SK-N-SH (cell line): ENCODE measurements at regions not wholly inside any gene's neighbourhood (a gene's known extent, or its start where the extent isn't known, plus 50 kb on each side); places are given as distances from the start of the nearest gene placed in this dataset.

ENCODE experiments used
- CTCF ChIA-PET: fragments of 300-600, 350-600 bp; formaldehyde crosslinking; extraction: SDS; loops from one replicate; lab custom pipeline; 2021; lab: Yijun Ruan, JAX
- POLR2A ChIA-PET: fragments of 350-600 bp; sonication (Branson Sonifier 250); formaldehyde crosslinking; extraction: SDS; loops from one replicate; lab custom pipeline; 2020; ENCODE audit warnings: antibody characterized with exemption, inconsistent platforms; lab: Yijun Ruan, JAX
- DNase-seq: peaks from one replicate; pipeline ENCODE4 v3.0.0; 2012
- H2AFZ ChIP-seq: fragments of 200-600 bp; sonication (generic); 2 replicates; pipeline ENCODE4 v1.8.1; 2016; ENCODE audit warnings: antibody characterized with exemption, mild to moderate bottlenecking, low read depth
- H3F3A ChIP-seq: fragments of 200-600 bp; sonication (generic); replicated peaks from 2 replicates; pipeline ENCODE3; 2016; ENCODE audit warnings: antibody characterized with exemption, mild to moderate bottlenecking; ENCODE audit not compliant: insufficient read depth
- H3K27ac ChIP-seq, 2 experiments: fragments of 200-500 bp in 1 of 2; fragments of 200-600 bp in 1 of 2; sonication (Bioruptor generic) in 1 of 2; sonication (generic), shearing (Covaris generic) in 1 of 2; 2 replicates each; pipeline versions ENCODE4 v1.5.1 to v1.6.1; 2014 to 2016; ENCODE audit warnings: low read depth in 2 of 2, inconsistent platforms in 1 of 2, low read length in 1 of 2, mild to moderate bottlenecking in 1 of 2, mixed read lengths in 1 of 2
- H3K27me3 ChIP-seq: fragments of 200-600 bp; sonication (generic), shearing (Covaris generic); 2 replicates; pipeline ENCODE4 v1.6.1; 2016; ENCODE audit warnings: mixed run types; ENCODE audit not compliant: insufficient read depth
- H3K36me3 ChIP-seq, 2 experiments: fragments of 200-500 bp in 1 of 2; fragments of 200-600 bp in 1 of 2; sonication (Bioruptor generic) in 1 of 2; sonication (generic) in 1 of 2; replicated peaks in 1 of 2; 2 replicates each; pipeline versions ENCODE3 to v1.5.1; 2014 to 2016; ENCODE audit warnings: low read length in 1 of 2, mild to moderate bottlenecking in 1 of 2; ENCODE audit not compliant: insufficient read depth in 2 of 2, control insufficient read depth in 1 of 2
- H3K4me1 ChIP-seq, 2 experiments: fragments of 200-500 bp in 1 of 2; fragments of 200-600 bp in 1 of 2; sonication (Bioruptor generic) in 1 of 2; sonication (generic), shearing (Covaris generic) in 1 of 2; 2 replicates each; pipeline versions ENCODE4 v1.5.1 to v1.6.1; 2014 to 2016; ENCODE audit warnings: low read depth in 1 of 2, low read length in 1 of 2, mixed run types in 1 of 2; ENCODE audit not compliant: insufficient read depth in 2 of 2, control insufficient read depth in 1 of 2
- H3K4me2 ChIP-seq: fragments of 200-600 bp; sonication (generic), shearing (Covaris generic); 2 replicates; pipeline ENCODE4 v1.6.1; 2017; ENCODE audit warnings: mixed run types
- H3K4me3 ChIP-seq, 2 experiments: fragments of 200-500 bp in 1 of 2; fragments of 200-600 bp in 1 of 2; sonication (Bioruptor generic) in 1 of 2; sonication (generic), shearing (Covaris generic) in 1 of 2; 2 replicates each; pipeline versions ENCODE4 v1.5.1 to v1.8.1; 2014 to 2016; ENCODE audit warnings: low read depth in 2 of 2, inconsistent platforms in 1 of 2, low read length in 1 of 2, mild to moderate bottlenecking in 1 of 2, mixed read lengths in 1 of 2, moderate library complexity in 1 of 2
- H3K79me2 ChIP-seq: fragments of 200-600 bp; sonication (generic); 2 replicates; pipeline ENCODE4 v1.8.1; 2017; ENCODE audit warnings: mild to moderate bottlenecking; ENCODE audit not compliant: insufficient read depth
- H3K9ac ChIP-seq: fragments of 200-600 bp; sonication (generic); 2 replicates; pipeline ENCODE4 v1.6.1; 2017; ENCODE audit warnings: mixed run types
- H3K9me2 ChIP-seq: fragments of 200-600 bp; sonication (generic); 2 replicates; pipeline ENCODE4 v1.6.1; 2017; ENCODE audit warnings: mixed run types
- H3K9me3 ChIP-seq: fragments of 200-600 bp; sonication (generic); 2 replicates; pipeline ENCODE4 v1.6.1; 2017; ENCODE audit warnings: mixed run types, mild to moderate bottlenecking, moderate library complexity
- H4K20me1 ChIP-seq: fragments of 200-600 bp; sonication (generic); 2 replicates; pipeline ENCODE4 v1.6.1; 2017; ENCODE audit warnings: mild to moderate bottlenecking, mixed run types; ENCODE audit not compliant: insufficient read depth
- CHD2 ChIP-seq: fragments of 150-350 bp; IDR thresholded peaks from 2 replicates; pipeline ENCODE4 v1.6.1; 2018; ENCODE audit warnings: low read length; ENCODE audit not compliant: partially characterized antibody
- CTCF ChIP-seq: fragments of 200-600 bp; sonication (generic); IDR thresholded peaks from 2 replicates; pipeline ENCODE4 v1.6.1; 2017; ENCODE audit warnings: antibody characterized with exemption, mild to moderate bottlenecking, moderate library complexity
- EP300 ChIP-seq, 2 experiments: IDR thresholded peaks; 2 replicates each; pipeline versions ENCODE4 v1.4.0 to v1.6.1; 2012; ENCODE audit warnings: borderline replicate concordance in 1 of 2, low read depth in 1 of 2, low read length in 1 of 2
- FOSL2 ChIP-seq: IDR thresholded peaks from 2 replicates; pipeline ENCODE4 v1.4.0; 2012; ENCODE audit warnings: low read depth, mild to moderate bottlenecking, moderate library complexity, borderline replicate concordance
- FOXM1 ChIP-seq: IDR thresholded peaks from 2 replicates; pipeline ENCODE4 v1.4.0; 2012; ENCODE audit warnings: low read depth, mild to moderate bottlenecking
- JUND ChIP-seq: IDR thresholded peaks from 2 replicates; pipeline ENCODE4 v1.4.0; 2012
- MEF2A ChIP-seq: IDR thresholded peaks from 2 replicates; pipeline ENCODE4 v1.4.0; 2012; ENCODE audit warnings: low read depth, borderline replicate concordance
- MXI1 ChIP-seq: IDR thresholded peaks from 2 replicates; pipeline ENCODE4 v1.6.1; 2012; ENCODE audit warnings: mild to moderate bottlenecking, low read depth, low read length, improper control_type of control experiment
- NFIC ChIP-seq: IDR thresholded peaks from 2 replicates; pipeline ENCODE4 v1.4.0; 2012; ENCODE audit warnings: borderline replicate concordance
- RAD21 ChIP-seq: IDR thresholded peaks from 2 replicates; pipeline ENCODE4 v1.6.1; 2012; ENCODE audit warnings: mild to moderate bottlenecking, low read length
- RCOR1 ChIP-seq: fragments of 150-350 bp; IDR thresholded peaks from 2 replicates; pipeline ENCODE4 v1.6.1; 2017; ENCODE audit warnings: antibody characterized with exemption, low read length
- RFX5 ChIP-seq: IDR thresholded peaks from 2 replicates; pipeline ENCODE4 v1.6.1; 2012; ENCODE audit warnings: mild to moderate bottlenecking, improper control_type of control experiment, low read length
- TAF1 ChIP-seq: IDR thresholded peaks from 2 replicates; pipeline ENCODE4 v1.6.1; 2012; ENCODE audit warnings: low read depth, mild to moderate bottlenecking, low read length, moderate library complexity, borderline replicate concordance
- TCF12 ChIP-seq: IDR thresholded peaks from 2 replicates; pipeline ENCODE4 v1.4.0; 2012
- USF1 ChIP-seq: IDR thresholded peaks from 2 replicates; pipeline ENCODE4 v1.4.0; 2012; ENCODE audit warnings: low read depth, borderline replicate concordance
- WGBS: methylation state at CpG from one replicate; pipeline ENCODE4 v1.1.6; 2017; ENCODE audit warnings: low lambda C conversion rate; 5-methylcytosine and 5-hydroxymethylcytosine counted together
- TF ChIP-seq, protein P1 (sequence below): IDR thresholded peaks from 2 replicates; pipeline ENCODE4 v1.4.0; 2012; ENCODE audit warnings: low read depth, borderline replicate concordance
- TF ChIP-seq, protein P2 (sequence below): IDR thresholded peaks from 2 replicates; pipeline ENCODE4 v1.4.0; 2012; ENCODE audit warnings: low read depth
- TF ChIP-seq, protein P3 (sequence below): IDR thresholded peaks from 2 replicates; pipeline ENCODE4; 2012
- TF ChIP-seq, protein P4 (sequence below): fragments of 150-350 bp; IDR thresholded peaks from 2 replicates; pipeline ENCODE4 v1.6.1; 2016; ENCODE audit warnings: mild to moderate bottlenecking, low read depth, low read length

DNA sequence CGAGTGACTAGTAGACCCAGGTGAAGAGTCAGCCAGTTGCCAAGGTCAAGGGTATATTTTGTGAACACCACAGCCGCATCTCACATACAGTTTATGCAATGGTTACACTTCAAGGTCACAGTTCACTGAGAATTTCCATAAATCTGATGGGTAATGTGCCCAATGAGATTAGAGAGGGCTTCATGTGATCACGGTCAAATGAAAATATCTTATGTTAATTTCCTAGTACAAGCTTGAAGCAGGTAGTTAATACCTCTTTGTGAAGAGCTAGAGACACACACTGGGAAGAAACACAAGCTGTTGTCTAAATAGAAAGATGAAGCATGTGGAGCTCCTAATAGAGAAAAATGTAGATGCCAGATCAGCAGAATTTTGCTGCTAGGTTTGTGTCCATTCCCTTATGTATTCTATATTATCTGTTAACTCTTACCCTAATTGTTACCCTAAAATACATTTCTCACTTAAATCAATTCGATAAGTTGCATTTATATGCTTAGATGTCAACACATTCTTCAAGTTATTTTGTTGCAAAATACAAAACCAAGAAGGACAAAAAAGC lies 136.0 kb downstream of the NR2F2 start (continued):
- TF ChIP-seq, protein P1, sequence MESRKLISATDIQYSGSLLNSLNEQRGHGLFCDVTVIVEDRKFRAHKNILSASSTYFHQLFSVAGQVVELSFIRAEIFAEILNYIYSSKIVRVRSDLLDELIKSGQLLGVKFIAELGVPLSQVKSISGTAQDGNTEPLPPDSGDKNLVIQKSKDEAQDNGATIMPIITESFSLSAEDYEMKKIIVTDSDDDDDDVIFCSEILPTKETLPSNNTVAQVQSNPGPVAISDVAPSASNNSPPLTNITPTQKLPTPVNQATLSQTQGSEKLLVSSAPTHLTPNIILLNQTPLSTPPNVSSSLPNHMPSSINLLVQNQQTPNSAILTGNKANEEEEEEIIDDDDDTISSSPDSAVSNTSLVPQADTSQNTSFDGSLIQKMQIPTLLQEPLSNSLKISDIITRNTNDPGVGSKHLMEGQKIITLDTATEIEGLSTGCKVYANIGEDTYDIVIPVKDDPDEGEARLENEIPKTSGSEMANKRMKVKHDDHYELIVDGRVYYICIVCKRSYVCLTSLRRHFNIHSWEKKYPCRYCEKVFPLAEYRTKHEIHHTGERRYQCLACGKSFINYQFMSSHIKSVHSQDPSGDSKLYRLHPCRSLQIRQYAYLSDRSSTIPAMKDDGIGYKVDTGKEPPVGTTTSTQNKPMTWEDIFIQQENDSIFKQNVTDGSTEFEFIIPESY = no peak
- TF ChIP-seq, protein P2, sequence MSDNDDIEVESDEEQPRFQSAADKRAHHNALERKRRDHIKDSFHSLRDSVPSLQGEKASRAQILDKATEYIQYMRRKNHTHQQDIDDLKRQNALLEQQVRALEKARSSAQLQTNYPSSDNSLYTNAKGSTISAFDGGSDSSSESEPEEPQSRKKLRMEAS = no peak
- TF ChIP-seq MEF2A (no peak), FOXM1 (no peak), TCF12 (no peak), RAD21 (no peak), NFIC (no peak), JUND (no peak)
- TF ChIP-seq, all 33 proteins: peak for 0

- H3K79me2 ChIP-seq = no peaks in the 10 kb centered on the region
- no peaks in the 10 kb centered on the region for H4K20me1 ChIP-seq
- CTCF ChIA-PET = no interaction called here
- no peaks in the 10 kb centered on the region for H3K27me3 ChIP-seq
- no peaks in the 10 kb centered on the region for H3K36me3 ChIP-seq
- no peaks in the 10 kb centered on the region for H3K4me1 ChIP-seq
- DNase-seq = no peak
- H3K9ac ChIP-seq = no peak overlapping the region
- H2AFZ ChIP-seq = no peak overlapping the region
- POLR2A ChIA-PET = no interaction called here
- no peaks in the 10 kb centered on the region for H3K9me2 ChIP-seq
- no peak overlapping the region for H3K27ac ChIP-seq
- no peak for TF ChIP-seq CTCF
- no peak for TF ChIP-seq JUND
- TF ChIP-seq USF1 = no peak
- no peak for TF ChIP-seq EP300 (IDR thresholded peaks at IDR 0.05; ENCODE audit: borderline replicate concordance in 1 of 2, low read depth in 1 of 2, low read length in 1 of 2)
- TF ChIP-seq, protein P3, sequence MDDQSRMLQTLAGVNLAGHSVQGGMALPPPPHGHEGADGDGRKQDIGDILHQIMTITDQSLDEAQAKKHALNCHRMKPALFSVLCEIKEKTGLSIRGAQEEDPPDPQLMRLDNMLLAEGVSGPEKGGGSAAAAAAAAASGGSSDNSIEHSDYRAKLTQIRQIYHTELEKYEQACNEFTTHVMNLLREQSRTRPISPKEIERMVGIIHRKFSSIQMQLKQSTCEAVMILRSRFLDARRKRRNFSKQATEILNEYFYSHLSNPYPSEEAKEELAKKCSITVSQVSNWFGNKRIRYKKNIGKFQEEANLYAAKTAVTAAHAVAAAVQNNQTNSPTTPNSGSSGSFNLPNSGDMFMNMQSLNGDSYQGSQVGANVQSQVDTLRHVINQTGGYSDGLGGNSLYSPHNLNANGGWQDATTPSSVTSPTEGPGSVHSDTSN = no peak
- no peak for TF ChIP-seq TAF1
- TF ChIP-seq MXI1 = no peak
- no peak for TF ChIP-seq MEF2A
- TF ChIP-seq CHD2 = no peak
- TF ChIP-seq, protein P4, sequence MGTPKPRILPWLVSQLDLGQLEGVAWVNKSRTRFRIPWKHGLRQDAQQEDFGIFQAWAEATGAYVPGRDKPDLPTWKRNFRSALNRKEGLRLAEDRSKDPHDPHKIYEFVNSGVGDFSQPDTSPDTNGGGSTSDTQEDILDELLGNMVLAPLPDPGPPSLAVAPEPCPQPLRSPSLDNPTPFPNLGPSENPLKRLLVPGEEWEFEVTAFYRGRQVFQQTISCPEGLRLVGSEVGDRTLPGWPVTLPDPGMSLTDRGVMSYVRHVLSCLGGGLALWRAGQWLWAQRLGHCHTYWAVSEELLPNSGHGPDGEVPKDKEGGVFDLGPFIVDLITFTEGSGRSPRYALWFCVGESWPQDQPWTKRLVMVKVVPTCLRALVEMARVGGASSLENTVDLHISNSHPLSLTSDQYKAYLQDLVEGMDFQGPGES = no peak
- TF ChIP-seq RFX5 = no peak
- TF ChIP-seq FOXM1 = no peak
- TF ChIP-seq RCOR1 = no peak
- no peak for TF ChIP-seq FOSL2
- TF ChIP-seq, all 33 proteins: peak for 0
- H3K4me3 ChIP-seq = no peak overlapping the region
- H3K9me3 ChIP-seq = no peaks in the 10 kb centered on the region; the same call in 1 of the 2 replicates
- no peak overlapping the region for H3K4me2 ChIP-seq
- WGBS = 20% methylated on average over 3 of the region's 3 CpGs
- no peaks in the 10 kb centered on the region for H3F3A ChIP-seq
Measured at GRCh38 chr15:96468036-96468435, 137.5 kb downstream of the NR2F2 start.
